Stimulated activated naive CD8-positive, alpha-beta T cell treated with anti-CD3 and anti-CD28 coated beads, Interleukin-15, Interleukin-2, amounts not matched to agents 100 ng/mL and 50 ng/mL, for 24 hours (primary cell): ENCODE measurements at regions not wholly inside any gene's neighbourhood (a gene's known extent, or its start where the extent isn't known, plus 50 kb on each side); places are given as distances from the start of the nearest gene placed in this dataset.

ENCODE experiments used
- H3K27ac Mint-ChIP-seq: one replicate; pipeline ENCODE4 v1.8.0; 2021; ENCODE audit warnings: mild to moderate bottlenecking, mixed read lengths
- H3K27me3 Mint-ChIP-seq: one replicate; pipeline ENCODE4 v1.8.0; 2021; ENCODE audit warnings: mixed read lengths
- H3K36me3 Mint-ChIP-seq: one replicate; pipeline ENCODE4 v1.8.0; 2021; ENCODE audit warnings: low read depth, mixed read lengths
- H3K4me1 Mint-ChIP-seq: one replicate; pipeline ENCODE4 v1.8.0; 2021; ENCODE audit warnings: low read depth, mixed read lengths
- H3K4me3 Mint-ChIP-seq: one replicate; pipeline ENCODE4 v1.8.0; 2021; ENCODE audit warnings: mild to moderate bottlenecking, mixed read lengths
- H3K9me3 Mint-ChIP-seq: one replicate; pipeline ENCODE4 v1.8.0; 2021; ENCODE audit warnings: mixed read lengths

DNA sequence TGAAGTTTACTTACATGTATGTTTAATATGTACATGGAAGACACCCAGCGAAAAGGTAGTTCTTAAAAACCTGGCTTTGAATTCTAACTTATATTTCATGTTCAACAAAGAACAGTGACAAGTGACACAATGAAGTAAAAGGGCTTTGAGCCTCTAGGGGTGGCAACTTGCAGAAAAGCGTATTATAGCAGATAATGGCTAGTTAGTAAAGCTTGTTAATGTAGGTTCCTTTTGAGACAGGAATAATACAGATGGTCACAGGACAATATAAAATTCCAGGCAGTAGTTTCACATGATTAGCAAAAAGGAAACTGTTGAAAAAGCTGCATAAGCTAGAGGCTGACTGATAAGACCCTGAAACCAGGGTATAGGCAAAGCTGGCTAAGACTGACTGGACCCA, 132.4 kb upstream of the FTMT start:
- Mint-ChIP-seq H3K4me3 (no peak overlapping the region), H3K36me3 (no peaks in the 10 kb centered on the region), H3K9me3 (peaks cover 8% of the 10 kb centered on the region), H3K4me1 (no peaks in the 10 kb centered on the region), H3K27me3 (no peaks in the 10 kb centered on the region), H3K27ac (no peak overlapping the region)

DNA sequence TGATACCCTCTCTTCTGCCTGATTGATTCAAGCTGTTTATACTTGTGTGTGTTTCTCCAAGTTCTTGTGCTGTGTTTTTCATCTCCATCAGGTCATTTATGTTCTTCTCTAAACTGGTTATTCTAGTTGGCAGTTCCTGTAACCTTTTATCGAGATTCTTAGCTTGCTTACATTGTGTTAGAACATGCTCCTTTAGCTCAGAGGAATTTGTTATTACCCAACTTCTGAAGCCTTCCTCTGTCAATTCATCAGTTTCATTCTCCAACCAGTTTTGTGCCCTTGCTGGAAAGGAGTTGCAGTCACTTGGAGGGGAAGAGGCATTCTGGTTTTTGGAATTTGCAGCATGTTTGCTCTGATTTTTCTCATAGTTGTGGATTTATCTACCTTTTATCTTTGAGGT, 126.2 kb upstream of the FTMT start:
- Mint-ChIP-seq H3K4me1 (no peaks in the 10 kb centered on the region), H3K27me3 (no peaks in the 10 kb centered on the region), H3K27ac (no peak overlapping the region), H3K4me3 (no peak overlapping the region), H3K36me3 (no peaks in the 10 kb centered on the region), H3K9me3 (peaks cover 6% of the 10 kb centered on the region)

DNA sequence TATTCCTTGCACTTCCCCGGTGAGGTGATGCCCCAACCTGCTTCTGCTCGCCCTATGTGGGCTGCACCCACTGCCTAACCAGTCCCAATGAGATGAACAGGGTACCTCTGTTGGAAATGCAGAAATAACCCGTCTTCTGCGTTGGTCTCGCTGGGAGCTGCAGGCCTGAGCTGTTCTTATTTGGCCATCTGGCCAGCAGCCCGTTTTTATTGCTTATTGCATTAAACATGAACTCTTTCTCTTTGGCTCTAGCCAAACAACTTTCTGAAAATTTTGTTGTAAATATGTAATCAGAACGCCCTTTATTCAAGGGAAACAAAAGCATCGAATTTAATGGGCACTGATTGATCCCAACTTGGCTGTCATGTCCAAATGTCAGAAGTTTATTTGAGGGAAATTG, 124.7 kb upstream of the FTMT start:
- Mint-ChIP-seq H3K27me3 (no peaks in the 10 kb centered on the region), H3K27ac (no peak overlapping the region)

DNA sequence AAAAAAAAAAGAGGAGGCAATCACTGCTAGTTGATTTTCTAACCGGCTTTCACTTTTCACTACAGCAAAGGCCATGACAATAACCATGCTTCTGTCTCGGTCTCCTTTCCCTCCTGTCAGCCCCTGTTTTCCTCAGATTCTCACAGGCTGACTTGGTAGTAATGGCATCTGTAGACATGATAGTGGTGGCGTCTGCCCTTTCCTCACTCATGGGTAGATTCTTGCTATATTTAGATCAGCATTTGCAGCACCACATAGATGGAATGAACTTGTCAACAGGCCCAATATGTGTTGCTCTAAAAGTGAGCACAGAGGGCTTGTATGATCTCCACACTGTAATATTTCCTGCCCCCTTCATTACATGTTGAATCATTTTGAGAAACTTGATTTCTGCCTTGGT, 120.3 kb upstream of the FTMT start:
- no peak overlapping the region for H3K27ac Mint-ChIP-seq
- H3K9me3 Mint-ChIP-seq, result peaks cover 3% of the 10 kb centered on the region
- H3K36me3 Mint-ChIP-seq, result no peaks in the 10 kb centered on the region
- H3K4me3 Mint-ChIP-seq, result no peak overlapping the region
- no peaks in the 10 kb centered on the region for H3K27me3 Mint-ChIP-seq
- H3K4me1 Mint-ChIP-seq, result no peaks in the 10 kb centered on the region

More for the DNA sequence above, 124.7 kb upstream of the FTMT start:
- no peaks in the 10 kb centered on the region for H3K4me1 Mint-ChIP-seq
- no peaks in the 10 kb centered on the region for H3K36me3 Mint-ChIP-seq
- no peak overlapping the region for H3K4me3 Mint-ChIP-seq
- peaks cover 6% of the 10 kb centered on the region for H3K9me3 Mint-ChIP-seq

DNA sequence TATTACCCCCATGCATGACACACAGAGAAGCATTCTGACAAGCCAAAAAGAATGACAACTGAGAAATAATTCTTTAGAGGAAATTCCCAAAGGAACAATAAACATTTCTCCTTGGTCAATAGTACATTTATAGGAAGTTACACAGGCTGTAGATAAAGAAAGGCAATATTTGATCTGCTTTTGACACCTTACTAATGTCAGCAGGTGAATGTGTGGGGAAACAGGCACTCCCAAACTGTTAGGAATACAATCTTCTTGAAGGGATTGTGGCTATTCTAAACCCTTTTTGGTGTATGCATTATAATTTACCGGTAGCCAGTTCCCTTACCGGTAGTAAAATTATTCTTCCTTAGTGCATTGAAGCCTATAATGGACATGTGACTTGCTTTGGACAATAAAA, 116.1 kb upstream of the FTMT start:
- Mint-ChIP-seq H3K4me3 (no peak overlapping the region), H3K36me3 (no peaks in the 10 kb centered on the region), H3K4me1 (no peaks in the 10 kb centered on the region), H3K27me3 (no peaks in the 10 kb centered on the region), H3K9me3 (no peaks in the 10 kb centered on the region), H3K27ac (no peak overlapping the region)

DNA sequence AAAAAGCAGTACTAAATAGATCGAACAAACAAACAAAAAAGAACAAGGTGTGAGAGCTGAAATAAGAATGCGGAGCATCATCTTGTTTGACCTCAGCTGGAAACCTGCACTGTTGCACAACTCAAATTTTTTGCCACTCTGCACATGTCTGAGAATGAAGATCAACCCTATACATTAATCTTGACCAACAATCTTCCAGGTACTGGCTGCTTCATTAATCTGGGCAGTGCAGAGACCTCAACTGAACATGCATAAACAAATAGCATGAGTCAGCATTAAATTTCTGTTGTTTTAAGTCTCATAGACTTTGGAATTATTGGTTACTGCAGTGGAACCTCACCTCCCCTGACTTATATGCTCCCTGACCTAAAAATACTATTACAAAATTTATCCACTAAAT, 114.6 kb upstream of the FTMT start:
- Mint-ChIP-seq H3K27me3 (no peaks in the 10 kb centered on the region), H3K9me3 (peaks cover 5% of the 10 kb centered on the region), H3K4me3 (no peak overlapping the region), H3K36me3 (no peaks in the 10 kb centered on the region), H3K4me1 (no peaks in the 10 kb centered on the region), H3K27ac (no peak overlapping the region)

DNA sequence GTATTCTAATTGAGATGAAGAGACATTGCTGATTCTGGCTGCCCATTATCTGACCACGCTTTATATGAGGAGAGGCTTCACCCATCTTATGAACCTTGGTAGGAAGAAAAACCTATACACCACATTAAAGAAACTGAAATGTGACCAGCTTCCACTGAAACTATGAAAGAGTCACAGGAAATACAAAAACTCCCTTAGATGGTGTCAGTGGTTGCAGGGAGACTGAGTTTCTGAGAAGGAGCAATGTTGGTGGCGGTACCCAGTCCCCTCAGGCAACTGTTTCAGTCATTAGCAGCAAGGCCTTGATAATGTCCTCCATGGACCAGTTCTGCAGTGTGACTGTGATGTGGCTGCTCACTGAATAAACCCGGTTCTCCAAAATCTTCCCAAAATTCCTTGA, 110.5 kb upstream of the FTMT start:
- Mint-ChIP-seq H3K4me1 (no peaks in the 10 kb centered on the region), H3K27me3 (no peaks in the 10 kb centered on the region)

DNA sequence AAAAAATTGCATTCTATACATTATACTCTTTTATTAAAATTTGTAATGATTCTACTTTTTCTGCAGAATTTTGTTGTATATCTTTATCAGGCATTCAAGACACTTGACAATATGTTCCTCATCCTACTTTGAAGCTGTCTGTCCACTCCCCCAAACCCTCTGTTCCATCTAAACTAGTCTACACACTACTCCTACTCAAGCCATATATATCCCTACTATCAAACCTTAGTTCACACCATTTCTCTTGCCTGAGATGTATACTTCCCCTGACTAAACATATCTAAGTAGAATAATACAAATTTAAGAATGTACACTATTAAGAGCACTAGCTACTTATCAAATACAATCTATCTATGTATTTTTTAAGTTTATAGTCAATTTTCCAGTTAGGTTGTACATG, 107.1 kb upstream of the FTMT start:
- no peak overlapping the region for H3K27ac Mint-ChIP-seq
- no peaks in the 10 kb centered on the region for H3K4me1 Mint-ChIP-seq
- H3K9me3 Mint-ChIP-seq, result peaks cover 5% of the 10 kb centered on the region
- no peak overlapping the region for H3K4me3 Mint-ChIP-seq
- no peaks in the 10 kb centered on the region for H3K36me3 Mint-ChIP-seq
- H3K27me3 Mint-ChIP-seq, result no peaks in the 10 kb centered on the region

More for the DNA sequence above, 110.5 kb upstream of the FTMT start:
- Mint-ChIP-seq H3K9me3 (peaks cover 5% of the 10 kb centered on the region), H3K4me3 (no peak overlapping the region), H3K36me3 (no peaks in the 10 kb centered on the region), H3K27ac (no peak overlapping the region)

DNA sequence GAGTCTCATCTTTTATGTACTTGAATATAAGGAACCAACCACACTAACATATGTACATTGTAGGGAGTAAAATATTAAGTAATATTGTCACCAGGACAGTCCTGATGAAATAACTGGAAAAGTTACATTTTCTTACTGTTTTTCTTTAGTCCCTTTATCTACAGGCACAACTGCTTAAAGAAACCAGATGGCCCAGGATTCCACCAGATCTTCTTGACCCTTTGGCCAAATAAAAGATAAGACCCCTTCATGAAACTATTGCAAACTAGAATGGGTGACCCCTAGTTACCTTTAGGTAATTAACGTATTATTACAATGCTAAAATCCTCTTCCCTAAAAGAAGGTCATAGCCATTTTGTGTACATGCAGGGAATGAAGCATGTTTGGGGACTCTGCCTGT, 106.3 kb upstream of the FTMT start:
- peaks cover 5% of the 10 kb centered on the region for H3K9me3 Mint-ChIP-seq
- H3K27me3 Mint-ChIP-seq, result no peaks in the 10 kb centered on the region
- no peaks in the 10 kb centered on the region for H3K4me1 Mint-ChIP-seq

DNA sequence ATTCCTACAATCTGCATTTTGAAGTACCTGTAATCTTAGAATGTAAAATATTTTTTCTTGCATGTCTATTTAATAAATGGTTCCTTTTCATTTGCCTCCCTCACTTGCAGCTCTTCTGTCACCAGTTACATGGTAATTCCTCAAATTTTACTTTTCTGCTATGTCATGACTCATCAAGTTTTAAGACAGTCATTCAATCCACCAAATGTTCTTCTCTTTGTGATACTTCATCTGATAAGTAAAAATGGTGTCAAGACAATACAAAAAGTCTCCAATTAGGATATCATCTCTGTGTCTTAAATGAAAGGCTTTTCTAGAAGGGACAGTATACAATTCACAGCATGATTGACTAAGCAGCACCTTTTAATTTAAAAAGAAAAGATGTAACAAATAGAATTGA, 104.9 kb upstream of the FTMT start:
- Mint-ChIP-seq H3K36me3 (no peaks in the 10 kb centered on the region), H3K9me3 (no peaks in the 10 kb centered on the region), H3K4me1 (no peaks in the 10 kb centered on the region), H3K27me3 (no peaks in the 10 kb centered on the region), H3K27ac (no peak overlapping the region), H3K4me3 (no peak overlapping the region)

More for the DNA sequence above, 106.3 kb upstream of the FTMT start:
- H3K27ac Mint-ChIP-seq, result no peak overlapping the region
- no peak overlapping the region for H3K4me3 Mint-ChIP-seq
- no peaks in the 10 kb centered on the region for H3K36me3 Mint-ChIP-seq

DNA sequence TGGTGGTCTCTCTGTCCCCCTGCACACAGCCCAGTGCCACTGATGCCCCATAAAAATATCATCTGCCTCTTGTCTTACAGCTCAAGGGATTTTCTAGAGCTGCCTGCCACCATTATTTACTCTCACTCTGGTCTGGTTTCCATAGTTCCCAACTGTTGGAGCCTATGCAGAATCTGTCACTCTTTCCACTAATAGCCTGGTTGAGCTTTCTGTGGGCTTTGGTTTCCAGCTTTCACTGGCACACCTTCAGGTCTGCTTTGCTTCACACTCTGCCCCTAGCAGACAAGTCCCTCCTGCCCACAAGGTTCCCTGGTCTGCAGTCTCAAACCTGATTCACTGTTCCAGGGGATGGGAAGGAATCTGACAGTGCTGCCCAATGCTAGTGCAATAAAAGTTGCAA, 103.0 kb upstream of the FTMT start:
- no peaks in the 10 kb centered on the region for H3K36me3 Mint-ChIP-seq
- H3K4me1 Mint-ChIP-seq, result no peaks in the 10 kb centered on the region
- H3K9me3 Mint-ChIP-seq, result no peaks in the 10 kb centered on the region
- no peaks in the 10 kb centered on the region for H3K27me3 Mint-ChIP-seq
- no peak overlapping the region for H3K27ac Mint-ChIP-seq
- no peak overlapping the region for H3K4me3 Mint-ChIP-seq

DNA sequence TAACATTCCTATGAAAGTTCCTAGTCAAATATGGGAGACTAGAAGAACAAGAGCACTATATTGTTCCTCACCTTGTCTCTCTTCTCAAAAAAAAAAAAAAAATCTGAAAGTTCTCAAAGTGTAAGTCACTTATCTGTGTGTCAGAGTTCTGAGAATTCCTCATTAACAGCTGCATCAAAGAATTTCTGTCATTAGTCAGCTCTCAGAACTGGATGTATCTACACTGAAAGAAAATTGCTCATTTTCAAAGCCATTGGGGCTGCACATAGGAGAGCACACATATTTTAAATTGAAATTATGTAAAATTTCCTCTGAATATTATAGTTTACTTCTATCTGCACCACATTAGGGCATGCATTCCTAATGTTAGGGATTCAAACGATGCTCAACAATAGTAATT, 99.5 kb upstream of the FTMT start:
- H3K4me1 Mint-ChIP-seq, result no peaks in the 10 kb centered on the region
- no peaks in the 10 kb centered on the region for H3K27me3 Mint-ChIP-seq
- H3K27ac Mint-ChIP-seq, result no peak overlapping the region
- no peaks in the 10 kb centered on the region for H3K36me3 Mint-ChIP-seq
- no peak overlapping the region for H3K4me3 Mint-ChIP-seq
- no peaks in the 10 kb centered on the region for H3K9me3 Mint-ChIP-seq

DNA sequence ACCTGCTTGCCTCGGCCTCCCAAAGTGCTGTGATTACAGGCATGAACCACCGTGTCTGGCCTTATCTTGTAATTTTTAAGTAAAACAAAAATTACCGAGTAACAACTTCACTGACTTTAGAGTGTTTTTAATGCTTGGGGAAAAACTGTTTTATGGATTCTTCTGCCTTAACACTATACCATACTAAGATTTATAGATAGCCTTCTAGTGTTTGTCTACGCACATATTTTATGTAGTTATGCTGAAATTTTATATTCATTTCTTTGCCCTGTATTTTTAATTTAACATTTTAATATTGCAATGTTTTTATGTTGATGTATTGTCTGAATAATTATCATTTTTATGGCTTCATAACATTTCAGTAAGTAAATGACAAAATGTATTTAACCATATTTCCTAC, 96.4 kb upstream of the FTMT start:
- no peaks in the 10 kb centered on the region for H3K27me3 Mint-ChIP-seq
- H3K27ac Mint-ChIP-seq, result no peak overlapping the region
- no peak overlapping the region for H3K4me3 Mint-ChIP-seq
- H3K36me3 Mint-ChIP-seq, result no peaks in the 10 kb centered on the region
- H3K4me1 Mint-ChIP-seq, result no peaks in the 10 kb centered on the region
- no peaks in the 10 kb centered on the region for H3K9me3 Mint-ChIP-seq

DNA sequence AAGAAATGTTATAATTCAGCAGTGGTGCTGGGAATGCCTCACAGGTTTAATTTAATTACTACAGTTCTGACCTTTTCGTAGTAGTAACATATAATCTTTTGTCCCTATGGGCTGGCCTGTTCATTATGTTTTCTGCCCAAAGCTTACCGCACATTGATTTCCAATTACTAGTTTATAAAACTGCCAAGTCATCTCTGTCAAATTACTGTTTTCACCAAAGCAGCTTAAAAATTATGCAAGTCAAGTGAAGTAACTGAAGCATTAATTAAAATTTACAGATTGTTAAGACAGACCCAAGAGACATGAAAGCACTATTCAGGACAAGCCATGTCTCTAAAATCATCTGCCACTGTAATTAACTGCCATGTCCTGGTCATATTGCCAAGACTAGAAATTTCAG, 93.9 kb upstream of the FTMT start:
- H3K27me3 Mint-ChIP-seq, result no peaks in the 10 kb centered on the region
- no peaks in the 10 kb centered on the region for H3K4me1 Mint-ChIP-seq
- H3K4me3 Mint-ChIP-seq, result no peak overlapping the region
- no peaks in the 10 kb centered on the region for H3K36me3 Mint-ChIP-seq
- H3K27ac Mint-ChIP-seq, result no peak overlapping the region
- H3K9me3 Mint-ChIP-seq, result no peaks in the 10 kb centered on the region

DNA sequence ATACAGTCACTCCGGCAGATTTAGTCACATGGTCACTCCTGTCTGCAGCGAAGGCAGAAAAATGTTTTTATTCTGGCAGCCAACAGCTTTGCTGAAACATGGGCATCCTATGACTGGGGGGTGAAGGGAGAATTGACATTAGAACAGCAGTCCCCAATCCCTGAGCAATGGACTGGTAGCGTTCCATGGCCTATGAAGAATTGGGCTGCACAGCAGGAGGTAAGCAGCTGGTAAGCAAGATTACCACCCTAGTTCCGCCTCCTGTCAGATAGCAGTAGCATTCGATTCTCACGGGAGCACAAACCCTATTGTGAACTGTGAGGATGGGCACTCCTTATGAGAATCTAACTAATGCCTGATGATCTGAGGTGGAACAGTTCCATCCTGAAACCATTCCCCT, 93.1 kb upstream of the FTMT start:
- H3K4me3 Mint-ChIP-seq, result no peak overlapping the region
- H3K9me3 Mint-ChIP-seq, result no peaks in the 10 kb centered on the region
- H3K36me3 Mint-ChIP-seq, result no peaks in the 10 kb centered on the region
- H3K4me1 Mint-ChIP-seq, result no peaks in the 10 kb centered on the region
- no peak overlapping the region for H3K27ac Mint-ChIP-seq
- H3K27me3 Mint-ChIP-seq, result no peaks in the 10 kb centered on the region

DNA sequence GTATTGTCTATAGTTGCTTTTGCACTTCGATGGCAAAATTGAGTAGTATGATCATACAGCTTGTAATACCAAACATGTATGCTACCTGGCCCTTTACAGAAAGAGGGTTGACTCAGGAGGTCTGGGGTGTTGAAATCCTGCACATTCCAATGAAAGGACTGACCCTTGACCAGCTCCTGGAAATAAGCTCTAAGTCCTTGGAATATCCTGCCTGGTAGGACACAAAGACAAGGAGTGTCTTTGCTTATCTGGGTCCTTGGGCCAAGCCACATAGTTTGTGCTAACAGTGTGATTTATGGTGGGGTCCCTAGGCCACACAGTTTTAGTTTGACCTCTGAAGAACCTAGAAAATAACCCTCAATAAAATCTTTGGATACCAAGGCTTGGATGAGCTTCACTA, 89.3 kb upstream of the FTMT start:
- H3K4me3 Mint-ChIP-seq, result no peak overlapping the region
- no peak overlapping the region for H3K27ac Mint-ChIP-seq
- no peaks in the 10 kb centered on the region for H3K4me1 Mint-ChIP-seq
- no peaks in the 10 kb centered on the region for H3K36me3 Mint-ChIP-seq
- no peaks in the 10 kb centered on the region for H3K9me3 Mint-ChIP-seq
- H3K27me3 Mint-ChIP-seq, result no peaks in the 10 kb centered on the region

DNA sequence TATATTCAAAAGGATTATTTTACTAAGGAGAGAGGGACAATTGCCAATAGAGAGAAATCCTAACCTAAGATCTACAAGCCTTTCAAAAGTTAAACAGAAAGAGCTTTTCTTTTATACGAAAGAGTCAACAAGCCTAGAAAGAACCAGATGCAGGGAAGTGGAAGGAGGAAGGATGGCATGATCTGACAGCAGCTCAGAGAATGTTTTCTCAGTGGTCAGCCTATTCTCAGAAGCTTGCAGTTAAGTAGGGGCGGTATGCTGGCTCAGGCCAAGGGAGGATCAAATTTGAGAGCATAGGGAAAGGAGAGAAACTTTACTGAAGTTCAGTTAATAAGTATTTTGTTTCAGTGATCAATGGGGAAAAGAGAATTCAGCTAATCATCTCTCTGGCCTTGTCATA, 88.0 kb upstream of the FTMT start:
- Mint-ChIP-seq H3K27me3 (no peaks in the 10 kb centered on the region), H3K9me3 (no peaks in the 10 kb centered on the region), H3K36me3 (no peaks in the 10 kb centered on the region), H3K4me3 (no peak overlapping the region), H3K27ac (no peak overlapping the region), H3K4me1 (no peaks in the 10 kb centered on the region)
